ENCODE measurements at regions not wholly inside any gene's neighbourhood (a gene's known extent, or its start where the extent isn't known, plus 50 kb on each side); places are given as distances from the start of the nearest gene placed in this dataset.
"Not testable (repeated sequence)": the region's sequence is repeated elsewhere in the genome, so short reads cannot be mapped to it uniquely, and the experiment has no call there.

GRCh38 chr7:19339512-19339911 lies 194.3 kb upstream of the FERD3L start:
- POLR2A ChIA-PET = no interaction called here
- 65% methylated on average over 11 of the region's 11 CpGs for WGBS (ENCODE audit: missing lambda C conversion rate)

DNA sequence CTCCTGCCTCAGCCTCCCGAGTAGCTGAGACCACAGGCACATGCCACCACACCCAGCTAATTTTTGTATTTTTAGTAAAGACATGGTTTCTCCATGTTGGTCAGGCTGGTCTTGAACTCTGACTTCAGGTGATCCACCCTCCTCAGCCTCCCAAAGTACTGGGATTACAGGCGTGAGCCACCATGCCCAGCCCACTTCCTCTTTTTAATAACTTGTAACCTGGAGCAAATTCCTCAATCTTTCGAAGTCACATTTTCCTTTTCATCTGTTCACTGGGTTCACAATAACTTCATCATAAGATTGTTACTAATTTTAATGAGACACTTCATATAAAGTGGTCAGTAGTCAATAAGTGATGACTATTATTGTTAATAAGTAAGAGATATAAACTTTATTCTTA lies 193.3 kb upstream of the FERD3L start:
- H3K4me2 ChIP-seq; FAIRE-seq; H3K4me1 ChIP-seq; H3K27ac ChIP-seq; DNase-seq (ENCODE audit: low read depth in 1 of 2, low spot score in 1 of 2); POLR2A ChIA-PET; ATAC-seq; H3K4me3 ChIP-seq; H3K9me3 ChIP-seq: not testable (repeated sequence)
- CTCF ChIA-PET = interaction anchor here (0.6 kb wide), 1 partner anchor 123 kb away, joined by 3 read pairs; no protein-coding TSS in a partner anchor
- 53% methylated on average over 3 of the region's 3 CpGs for WGBS (ENCODE audit: missing lambda C conversion rate)

More at GRCh38 chr7:19339512-19339911, 194.3 kb upstream of the FERD3L start:
- no peak for FAIRE-seq
- Histone ChIP-seq H3K4me1 (no peaks in the 10 kb centered on the region), H3K27ac (no peak overlapping the region), H3K4me3 (no peak overlapping the region), H3K9me3 (no peaks in the 10 kb centered on the region), H3K4me2 (no peak overlapping the region)
- CTCF ChIA-PET = no interaction called here
- ATAC-seq = no peak
- TF ChIP-seq EP300 (IDR thresholded peaks at IDR 0.05) = no peak
- no peak for TF ChIP-seq REST (IDR thresholded peaks at IDR 0.05)
- TF ChIP-seq, protein P1, sequence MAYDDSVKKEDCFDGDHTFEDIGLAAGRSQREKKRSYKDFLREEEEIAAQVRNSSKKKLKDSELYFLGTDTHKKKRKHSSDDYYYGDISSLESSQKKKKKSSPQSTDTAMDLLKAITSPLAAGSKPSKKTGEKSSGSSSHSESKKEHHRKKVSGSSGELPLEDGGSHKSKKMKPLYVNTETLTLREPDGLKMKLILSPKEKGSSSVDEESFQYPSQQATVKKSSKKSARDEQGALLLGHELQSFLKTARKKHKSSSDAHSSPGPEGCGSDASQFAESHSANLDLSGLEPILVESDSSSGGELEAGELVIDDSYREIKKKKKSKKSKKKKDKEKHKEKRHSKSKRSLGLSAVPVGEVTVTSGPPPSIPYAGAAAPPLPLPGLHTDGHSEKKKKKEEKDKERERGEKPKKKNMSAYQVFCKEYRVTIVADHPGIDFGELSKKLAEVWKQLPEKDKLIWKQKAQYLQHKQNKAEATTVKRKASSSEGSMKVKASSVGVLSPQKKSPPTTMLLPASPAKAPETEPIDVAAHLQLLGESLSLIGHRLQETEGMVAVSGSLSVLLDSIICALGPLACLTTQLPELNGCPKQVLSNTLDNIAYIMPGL (CRISPR knock-in tag; IDR thresholded peaks at IDR 0.05; ENCODE audit: borderline replicate concordance) = no peak
- TF ChIP-seq RAD21 (conservative IDR thresholded peaks at IDR 0.05 in 1 of 2, IDR thresholded peaks at IDR 0.05 in 1 of 2) = no peak
- no peak for TF ChIP-seq EHF (CRISPR knock-in tag; IDR thresholded peaks at IDR 0.05)
- TF ChIP-seq KDM5A (IDR thresholded peaks at IDR 0.05) = no peak
- no peak for TF ChIP-seq CBX8 (IDR thresholded peaks at IDR 0.05)
- no peak for TF ChIP-seq HDAC2 (IDR thresholded peaks at IDR 0.05)
- TF ChIP-seq MAFK (IDR thresholded peaks at IDR 0.05; ENCODE audit: partially characterized antibody) = no peak
- no peak for TF ChIP-seq ELK1 (IDR thresholded peaks at IDR 0.05; ENCODE audit: low read depth, low read length)
- TF ChIP-seq ZC3H11A (IDR thresholded peaks at IDR 0.05) = no peak
- TF ChIP-seq ATOH8 (CRISPR knock-in tag; IDR thresholded peaks at IDR 0.05; ENCODE audit: low read depth) = no peak
- no peak for DNase-seq (ENCODE audit: low read depth in 1 of 2, low spot score in 1 of 2)

DNA sequence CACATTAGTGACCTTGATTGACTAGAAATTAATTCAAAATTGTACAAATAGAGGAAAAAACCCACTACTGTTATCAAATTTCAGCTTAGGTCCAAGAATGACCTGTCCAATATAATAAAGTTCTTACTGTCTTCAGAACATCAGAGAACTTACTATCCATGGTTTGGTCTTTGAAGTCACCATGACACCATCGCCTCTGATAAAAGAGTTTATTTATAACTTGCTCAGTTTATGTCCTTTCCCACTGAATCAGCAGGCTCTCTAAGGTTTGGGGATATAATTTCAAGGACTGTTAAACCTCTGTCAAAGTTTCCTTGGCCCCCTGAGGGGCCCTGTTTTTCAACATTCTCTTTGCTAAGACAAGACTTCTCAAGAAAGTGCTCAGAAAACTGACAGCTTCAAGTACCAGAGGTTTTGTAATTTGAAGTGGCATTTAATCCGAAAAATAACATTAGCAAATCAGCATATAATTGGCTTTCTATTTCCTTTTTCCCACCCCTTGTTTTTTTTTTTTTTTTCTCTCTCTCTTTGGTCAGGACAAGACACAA lies 191.7 kb upstream of the FERD3L start:
- ATAC-seq = no peak
- ChIA-PET CTCF (interaction anchor here (0.6 kb wide), 1 partner anchor 1286 kb away, joined by 3 read pairs; no protein-coding TSS in a partner anchor), POLR2A (no interaction called here)
- H3K9me3 ChIP-seq = no peaks in the 10 kb centered on the region
- H3K4me3 ChIP-seq = no peak overlapping the region
- no peak for FAIRE-seq
- DNase-seq (ENCODE audit: low read depth in 1 of 2, low spot score in 1 of 2) = no peak
- TF ChIP-seq HDAC2 (IDR thresholded peaks at IDR 0.05) = no peak
- TF ChIP-seq, protein P2, sequence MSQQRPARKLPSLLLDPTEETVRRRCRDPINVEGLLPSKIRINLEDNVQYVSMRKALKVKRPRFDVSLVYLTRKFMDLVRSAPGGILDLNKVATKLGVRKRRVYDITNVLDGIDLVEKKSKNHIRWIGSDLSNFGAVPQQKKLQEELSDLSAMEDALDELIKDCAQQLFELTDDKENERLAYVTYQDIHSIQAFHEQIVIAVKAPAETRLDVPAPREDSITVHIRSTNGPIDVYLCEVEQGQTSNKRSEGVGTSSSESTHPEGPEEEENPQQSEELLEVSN (IDR thresholded peaks at IDR 0.05; ENCODE audit: borderline replicate concordance, low read depth) = no peak
- no peak for TF ChIP-seq ZFP36 (IDR thresholded peaks at IDR 0.05; ENCODE audit: borderline replicate concordance, partially characterized antibody)
- no peak for TF ChIP-seq CTCF (IDR thresholded peaks at IDR 0.05)
- no peak for TF ChIP-seq FOXS1 (CRISPR knock-in tag; IDR thresholded peaks at IDR 0.05)
- TF ChIP-seq BHLHE40 (IDR thresholded peaks at IDR 0.05; ENCODE audit: low read depth, low read length) = no peak
- TF ChIP-seq ATOH8 (CRISPR knock-in tag; IDR thresholded peaks at IDR 0.05; ENCODE audit: low read depth) = no peak
- TF ChIP-seq RFX5 (IDR thresholded peaks at IDR 0.05) = no peak
- no peak for TF ChIP-seq MYC (IDR thresholded peaks at IDR 0.05; ENCODE audit: borderline replicate concordance, low read length)
- TF ChIP-seq ZSCAN20 (CRISPR knock-in tag; IDR thresholded peaks at IDR 0.05) = no peak
- no peak for TF ChIP-seq HOXB5 (CRISPR knock-in tag; IDR thresholded peaks at IDR 0.05)
- no peak for TF ChIP-seq EHF (CRISPR knock-in tag; IDR thresholded peaks at IDR 0.05)
- no peak overlapping the region for H3K27ac ChIP-seq
- H3K4me1 ChIP-seq = no peaks in the 10 kb centered on the region
- WGBS (ENCODE audit: missing lambda C conversion rate) = 6% methylated on average over 2 of the region's 2 CpGs
- H3K4me2 ChIP-seq = no peak overlapping the region

All from A549 (cell line).